Activated naive CD8-positive, alpha-beta T cell treated with anti-CD3 and anti-CD28 coated beads, Interleukin-2, amount 10 ng/mL, durations not matched to agents 7 days and 5 days (primary cell): ENCODE measurements at regions not wholly inside any gene's neighbourhood (a gene's known extent, or its start where the extent isn't known, plus 50 kb on each side); places are given as distances from the start of the nearest gene placed in this dataset.

ENCODE experiments used
- ATAC-seq: fragments of 150-1000 bp; cut with Tn5 transposase; one replicate; pipeline ENCODE4 v1.10.0; 2021; ENCODE audit warnings: low read depth, moderate library complexity
- POLR2A ChIA-PET: fragments of 350-600 bp; sonication (Branson Sonifier 250); formaldehyde crosslinking; loops from one replicate; lab custom pipeline; 2021; ENCODE audit warnings: antibody characterized with exemption; lab: Charles Lee
- DNase-seq: peaks from one replicate; pipeline ENCODE4 v3.0.0; 2021
- H3K27ac Mint-ChIP-seq: one replicate; pipeline ENCODE4 v1.8.0; 2022; ENCODE audit warnings: mild to moderate bottlenecking, mixed read lengths
- H3K27me3 Mint-ChIP-seq: one replicate; pipeline ENCODE4 v1.8.0; 2022; ENCODE audit warnings: mild to moderate bottlenecking, moderate library complexity, mixed read lengths
- H3K36me3 Mint-ChIP-seq: one replicate; pipeline ENCODE4 v1.8.0; 2021; ENCODE audit warnings: mild to moderate bottlenecking, mixed read lengths
- H3K4me1 Mint-ChIP-seq: one replicate; pipeline ENCODE4 v1.8.0; 2021; ENCODE audit warnings: mixed read lengths
- H3K4me3 Mint-ChIP-seq: one replicate; pipeline ENCODE4 v1.8.0; 2022; ENCODE audit warnings: mild to moderate bottlenecking, moderate library complexity, mixed read lengths
- H3K9me3 Mint-ChIP-seq: one replicate; pipeline ENCODE4 v1.8.0; 2021; ENCODE audit warnings: mixed read lengths

GRCh38 chr2:120842456-120843439 lies 107.1 kb downstream of the GLI2 start:
- DNase-seq, result no peak
- H3K4me3 Mint-ChIP-seq, result no peak overlapping the region
- no peaks in the 10 kb centered on the region for H3K4me1 Mint-ChIP-seq
- peaks cover 2% of the 10 kb centered on the region for H3K27me3 Mint-ChIP-seq
- POLR2A ChIA-PET, result no interaction called here
- no peak for ATAC-seq
- no peaks in the 10 kb centered on the region for H3K36me3 Mint-ChIP-seq
- no peak overlapping the region for H3K27ac Mint-ChIP-seq
- H3K9me3 Mint-ChIP-seq, result no peaks in the 10 kb centered on the region

- H3K4me1 Mint-ChIP-seq, result no peaks in the 10 kb centered on the region
- no peaks in the 10 kb centered on the region for H3K36me3 Mint-ChIP-seq
- no peaks in the 10 kb centered on the region for H3K9me3 Mint-ChIP-seq
- H3K27ac Mint-ChIP-seq, result no peak overlapping the region
- POLR2A ChIA-PET, result no interaction called here
- peaks cover 2% of the 10 kb centered on the region for H3K27me3 Mint-ChIP-seq
- ATAC-seq (no peak), DNase-seq (no peak)
- H3K4me3 Mint-ChIP-seq, result no peak overlapping the region
Measured at GRCh38 chr2:120844070-120844738, 108.5 kb downstream of the GLI2 start.

- POLR2A ChIA-PET, result no interaction called here
- H3K4me3 Mint-ChIP-seq, result no peak overlapping the region
- DNase-seq (no peak), ATAC-seq (no peak)
- H3K27ac Mint-ChIP-seq, result no peak overlapping the region
- no peaks in the 10 kb centered on the region for H3K36me3 Mint-ChIP-seq
- H3K27me3 Mint-ChIP-seq, result peaks cover 2% of the 10 kb centered on the region
- H3K9me3 Mint-ChIP-seq, result peaks cover 2% of the 10 kb centered on the region
- H3K4me1 Mint-ChIP-seq, result no peaks in the 10 kb centered on the region
Measured at GRCh38 chr2:120845277-120845676, 109.6 kb downstream of the GLI2 start.

- peaks cover 2% of the 10 kb centered on the region for H3K9me3 Mint-ChIP-seq
- DNase-seq, result no peak
- no peak for ATAC-seq
- no peak overlapping the region for H3K4me3 Mint-ChIP-seq
- no peaks in the 10 kb centered on the region for H3K27me3 Mint-ChIP-seq
- no peak overlapping the region for H3K27ac Mint-ChIP-seq
- POLR2A ChIA-PET, result no interaction called here
- no peaks in the 10 kb centered on the region for H3K36me3 Mint-ChIP-seq
- H3K4me1 Mint-ChIP-seq, result no peaks in the 10 kb centered on the region
Measured at GRCh38 chr2:120846406-120847095, 110.9 kb downstream of the GLI2 start.

GRCh38 chr2:120847700-120848321 lies 112.1 kb downstream of the GLI2 start:
- Mint-ChIP-seq H3K36me3 (no peaks in the 10 kb centered on the region), H3K27ac (no peak overlapping the region), H3K9me3 (peaks cover 2% of the 10 kb centered on the region), H3K4me1 (no peaks in the 10 kb centered on the region), H3K4me3 (no peak overlapping the region), H3K27me3 (no peaks in the 10 kb centered on the region)
- ATAC-seq (no peak), DNase-seq (no peak)
- POLR2A ChIA-PET, result no interaction called here

GRCh38 chr2:120849278-120849677 lies 113.6 kb downstream of the GLI2 start:
- peaks cover 2% of the 10 kb centered on the region for H3K9me3 Mint-ChIP-seq
- H3K27me3 Mint-ChIP-seq, result no peaks in the 10 kb centered on the region
- ATAC-seq (no peak), DNase-seq (no peak)
- POLR2A ChIA-PET, result no interaction called here
- no peaks in the 10 kb centered on the region for H3K4me1 Mint-ChIP-seq
- H3K36me3 Mint-ChIP-seq, result no peaks in the 10 kb centered on the region
- H3K4me3 Mint-ChIP-seq, result no peak overlapping the region
- H3K27ac Mint-ChIP-seq, result no peak overlapping the region

- POLR2A ChIA-PET, result no interaction called here
- peaks cover 2% of the 10 kb centered on the region for H3K9me3 Mint-ChIP-seq
Measured at GRCh38 chr2:120850551-120850950, 114.9 kb downstream of the GLI2 start.

GRCh38 chr2:120851116-120851773 lies 115.6 kb downstream of the GLI2 start:
- no peaks in the 10 kb centered on the region for H3K4me1 Mint-ChIP-seq
- POLR2A ChIA-PET, result no interaction called here
- no peaks in the 10 kb centered on the region for H3K36me3 Mint-ChIP-seq
- no peaks in the 10 kb centered on the region for H3K27me3 Mint-ChIP-seq
- ATAC-seq (no peak), DNase-seq (no peak)
- peaks cover 2% of the 10 kb centered on the region for H3K9me3 Mint-ChIP-seq
- no peak overlapping the region for H3K27ac Mint-ChIP-seq
- H3K4me3 Mint-ChIP-seq, result no peak overlapping the region

More at GRCh38 chr2:120850551-120850950, 114.9 kb downstream of the GLI2 start:
- Mint-ChIP-seq H3K27ac (no peak overlapping the region), H3K36me3 (no peaks in the 10 kb centered on the region), H3K4me3 (no peak overlapping the region), H3K27me3 (no peaks in the 10 kb centered on the region), H3K4me1 (no peaks in the 10 kb centered on the region)
- DNase-seq (no peak), ATAC-seq (no peak)

GRCh38 chr2:120852200-120852815 lies 116.6 kb downstream of the GLI2 start:
- Mint-ChIP-seq H3K36me3 (no peaks in the 10 kb centered on the region), H3K4me1 (no peaks in the 10 kb centered on the region), H3K4me3 (no peak overlapping the region), H3K27me3 (no peaks in the 10 kb centered on the region), H3K27ac (no peak overlapping the region), H3K9me3 (peaks cover 2% of the 10 kb centered on the region)
- ATAC-seq (no peak), DNase-seq (no peak)
- POLR2A ChIA-PET, result no interaction called here

- Mint-ChIP-seq H3K36me3 (no peaks in the 10 kb centered on the region), H3K4me3 (no peak overlapping the region), H3K9me3 (peaks cover 2% of the 10 kb centered on the region), H3K27ac (no peak overlapping the region), H3K4me1 (no peaks in the 10 kb centered on the region), H3K27me3 (no peaks in the 10 kb centered on the region)
- POLR2A ChIA-PET, result no interaction called here
- ATAC-seq, result no peak
- DNase-seq, result no peak
Measured at GRCh38 chr2:120853306-120854013, 117.8 kb downstream of the GLI2 start.

- Mint-ChIP-seq H3K36me3 (no peaks in the 10 kb centered on the region), H3K4me3 (no peak overlapping the region), H3K27me3 (no peaks in the 10 kb centered on the region), H3K4me1 (no peaks in the 10 kb centered on the region), H3K27ac (no peak overlapping the region), H3K9me3 (peaks cover 2% of the 10 kb centered on the region)
- ATAC-seq (no peak), DNase-seq (no peak)
- POLR2A ChIA-PET, result no interaction called here
Measured at GRCh38 chr2:120854014-120854620, 118.4 kb downstream of the GLI2 start.
